ENCODE measurements at regions not wholly inside any gene's neighbourhood (a gene's known extent, or its start where the extent isn't known, plus 50 kb on each side); places are given as distances from the start of the nearest gene placed in this dataset.

DNA sequence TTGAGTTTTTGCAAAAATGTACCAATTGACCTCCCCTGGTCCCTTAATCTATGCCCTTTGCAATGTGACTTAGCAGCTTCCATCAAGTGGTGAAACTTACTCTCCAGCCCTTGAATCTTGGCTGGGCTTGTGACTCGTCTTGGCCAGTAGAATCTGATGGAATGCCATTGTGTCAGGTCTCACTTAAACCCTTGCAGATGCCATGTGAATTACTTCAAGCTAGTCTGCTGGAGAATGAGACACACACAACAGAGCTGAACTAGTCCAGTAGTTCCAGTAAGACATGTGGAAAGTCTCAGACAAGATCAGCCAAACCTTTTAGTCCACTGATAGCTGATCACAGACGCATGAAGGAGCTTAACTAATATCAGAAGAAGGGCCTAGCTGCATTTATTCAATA, 567.8 kb upstream of the CPEB2 start:
- TF ChIP-seq CTCF (IDR thresholded peaks at IDR 0.05) (no peak), POLR2A (IDR thresholded peaks at IDR 0.05) (no peak)
